ENCODE measurements at regions not wholly inside any gene's neighbourhood (a gene's known extent, or its start where the extent isn't known, plus 50 kb on each side); places are given as distances from the start of the nearest gene placed in this dataset.
"Not testable (repeated sequence)": the region's sequence is repeated elsewhere in the genome, so short reads cannot be mapped to it uniquely, and the experiment has no call there.

- H3K27ac ChIP-seq (ENCODE audit: low read depth in 1 of 2, low read length in 2 of 2); H3K4me3 ChIP-seq (replicated peaks in 1 of 3; ENCODE audit: low read depth in 2 of 3, low read length in 3 of 3); H3K4me3 Mint-ChIP-seq; H3K4me1 Mint-ChIP-seq; H3K36me3 Mint-ChIP-seq; H3K9me3 ChIP-seq (replicated peaks in 1 of 2; ENCODE audit: control insufficient read depth in 1 of 2, insufficient read depth in 1 of 2, low read length in 2 of 2); H2AFZ ChIP-seq (ENCODE audit: insufficient read depth, low read depth, low read length, poor library complexity, severe bottlenecking); DNase-seq; intact Hi-C loops (cut with micrococcal nuclease); H3K36me3 ChIP-seq (replicated peaks in 1 of 2; ENCODE audit: control insufficient read depth in 1 of 2, insufficient read depth in 2 of 2, low read length in 2 of 2); H3K79me2 ChIP-seq (ENCODE audit: insufficient read depth, low read length); H3K9me3 Mint-ChIP-seq; H3K4me2 ChIP-seq (replicated peaks; ENCODE audit: extremely low read depth, low read length, poor library complexity, severe bottlenecking); H3K27me3 ChIP-seq (ENCODE audit: control insufficient read depth in 2 of 2, insufficient read depth in 2 of 2, low read length in 2 of 2); H3K27ac Mint-ChIP-seq; H3K9ac ChIP-seq (ENCODE audit: insufficient read depth, low read length, poor library complexity, severe bottlenecking); H4K20me1 ChIP-seq (ENCODE audit: insufficient read depth, low read length); H3K4me1 ChIP-seq (ENCODE audit: control insufficient read depth in 1 of 2, insufficient read depth in 2 of 2, low read length in 2 of 2); H3K27me3 Mint-ChIP-seq (ENCODE audit: low read depth in 3 of 3): not testable (repeated sequence)
- no CpG with 5 or more reads among the region's 2 CpGs for WGBS (ENCODE audit: insufficient coverage)
Measured at GRCh38 chr22:15782933-15783332, 93.1 kb downstream of the POTEH start.

- DNase-seq; H3K27ac ChIP-seq (ENCODE audit: low read depth in 1 of 2, low read length in 2 of 2); H3K4me3 Mint-ChIP-seq; H3K79me2 ChIP-seq (ENCODE audit: insufficient read depth, low read length); H3K36me3 Mint-ChIP-seq; H2AFZ ChIP-seq (ENCODE audit: insufficient read depth, low read depth, low read length, poor library complexity, severe bottlenecking); H3K27me3 Mint-ChIP-seq (ENCODE audit: low read depth in 3 of 3); H3K9ac ChIP-seq (ENCODE audit: insufficient read depth, low read length, poor library complexity, severe bottlenecking); H3K9me3 ChIP-seq (replicated peaks in 1 of 2; ENCODE audit: control insufficient read depth in 1 of 2, insufficient read depth in 1 of 2, low read length in 2 of 2); H3K36me3 ChIP-seq (replicated peaks in 1 of 2; ENCODE audit: control insufficient read depth in 1 of 2, insufficient read depth in 2 of 2, low read length in 2 of 2); intact Hi-C loops (cut with micrococcal nuclease); H3K9me3 Mint-ChIP-seq; H3K27ac Mint-ChIP-seq; H3K4me3 ChIP-seq (replicated peaks in 1 of 3; ENCODE audit: low read depth in 2 of 3, low read length in 3 of 3); H3K27me3 ChIP-seq (ENCODE audit: control insufficient read depth in 2 of 2, insufficient read depth in 2 of 2, low read length in 2 of 2); H4K20me1 ChIP-seq (ENCODE audit: insufficient read depth, low read length); H3K4me1 Mint-ChIP-seq; H3K4me1 ChIP-seq (ENCODE audit: control insufficient read depth in 1 of 2, insufficient read depth in 2 of 2, low read length in 2 of 2); H3K4me2 ChIP-seq (replicated peaks; ENCODE audit: extremely low read depth, low read length, poor library complexity, severe bottlenecking): not testable (repeated sequence)
- WGBS (ENCODE audit: insufficient coverage), result no CpG with 5 or more reads among the region's 34 CpGs
Measured at GRCh38 chr22:15784383-15785085, 94.7 kb downstream of the POTEH start.

GRCh38 chr22:15786942-15787733, 97.3 kb downstream of the POTEH start:
- H3K27me3 ChIP-seq (ENCODE audit: control insufficient read depth in 2 of 2, insufficient read depth in 2 of 2, low read length in 2 of 2); intact Hi-C loops (cut with micrococcal nuclease); H3K4me2 ChIP-seq (replicated peaks; ENCODE audit: extremely low read depth, low read length, poor library complexity, severe bottlenecking); H3K9me3 Mint-ChIP-seq; H4K20me1 ChIP-seq (ENCODE audit: insufficient read depth, low read length); H3K27ac ChIP-seq (ENCODE audit: low read depth in 1 of 2, low read length in 2 of 2); H3K4me3 ChIP-seq (replicated peaks in 1 of 3; ENCODE audit: low read depth in 2 of 3, low read length in 3 of 3); H3K4me1 ChIP-seq (ENCODE audit: control insufficient read depth in 1 of 2, insufficient read depth in 2 of 2, low read length in 2 of 2); H3K4me3 Mint-ChIP-seq; H3K36me3 ChIP-seq (replicated peaks in 1 of 2; ENCODE audit: control insufficient read depth in 1 of 2, insufficient read depth in 2 of 2, low read length in 2 of 2); H3K79me2 ChIP-seq (ENCODE audit: insufficient read depth, low read length); H3K9ac ChIP-seq (ENCODE audit: insufficient read depth, low read length, poor library complexity, severe bottlenecking); H3K27ac Mint-ChIP-seq; H3K36me3 Mint-ChIP-seq; H2AFZ ChIP-seq (ENCODE audit: insufficient read depth, low read depth, low read length, poor library complexity, severe bottlenecking); H3K4me1 Mint-ChIP-seq; H3K27me3 Mint-ChIP-seq (ENCODE audit: low read depth in 3 of 3); DNase-seq; H3K9me3 ChIP-seq (replicated peaks in 1 of 2; ENCODE audit: control insufficient read depth in 1 of 2, insufficient read depth in 1 of 2, low read length in 2 of 2): not testable (repeated sequence)
- WGBS (ENCODE audit: insufficient coverage), result no CpG with 5 or more reads among the region's 4 CpGs

- intact Hi-C loops (cut with micrococcal nuclease); H3K9me3 Mint-ChIP-seq; H3K4me3 ChIP-seq (replicated peaks in 1 of 3; ENCODE audit: low read depth in 2 of 3, low read length in 3 of 3); H3K27me3 ChIP-seq (ENCODE audit: control insufficient read depth in 2 of 2, insufficient read depth in 2 of 2, low read length in 2 of 2); H2AFZ ChIP-seq (ENCODE audit: insufficient read depth, low read depth, low read length, poor library complexity, severe bottlenecking); H3K4me1 Mint-ChIP-seq; H3K27me3 Mint-ChIP-seq (ENCODE audit: low read depth in 3 of 3); H3K79me2 ChIP-seq (ENCODE audit: insufficient read depth, low read length); DNase-seq; H4K20me1 ChIP-seq (ENCODE audit: insufficient read depth, low read length); H3K36me3 ChIP-seq (replicated peaks in 1 of 2; ENCODE audit: control insufficient read depth in 1 of 2, insufficient read depth in 2 of 2, low read length in 2 of 2); H3K9ac ChIP-seq (ENCODE audit: insufficient read depth, low read length, poor library complexity, severe bottlenecking); H3K9me3 ChIP-seq (replicated peaks in 1 of 2; ENCODE audit: control insufficient read depth in 1 of 2, insufficient read depth in 1 of 2, low read length in 2 of 2); H3K36me3 Mint-ChIP-seq; H3K4me3 Mint-ChIP-seq; H3K4me2 ChIP-seq (replicated peaks; ENCODE audit: extremely low read depth, low read length, poor library complexity, severe bottlenecking); H3K4me1 ChIP-seq (ENCODE audit: control insufficient read depth in 1 of 2, insufficient read depth in 2 of 2, low read length in 2 of 2); H3K27ac ChIP-seq (ENCODE audit: low read depth in 1 of 2, low read length in 2 of 2); H3K27ac Mint-ChIP-seq: not testable (repeated sequence)
- no CpG with 5 or more reads among the region's 3 CpGs for WGBS (ENCODE audit: insufficient coverage)
Measured at GRCh38 chr22:15791557-15791956, 101.7 kb downstream of the POTEH start.
